Caco-2 (cell line): ENCODE measurements at regions not wholly inside any gene's neighbourhood (a gene's known extent, or its start where the extent isn't known, plus 50 kb on each side); places are given as distances from the start of the nearest gene placed in this dataset.

Experiments
- BruUV-seq: library from RNA; stranded (reverse); fragments of 400-500 nt; replicated peaks from 2 replicates; lab custom pipeline; 2021; lab: Mats Ljungman, UMichigan
- CTCF ChIA-PET: fragments of 300-600 bp; sonication (Branson Sonifier 250); formaldehyde crosslinking; loops from one replicate; lab custom pipeline; 2022; ENCODE audit warnings: antibody characterized with exemption; lab: Charles Lee
- POLR2A ChIA-PET: fragments of 300-600 bp; sonication (Branson Sonifier 250); formaldehyde crosslinking; loops from one replicate; lab custom pipeline; 2022; ENCODE audit warnings: antibody characterized with exemption; lab: Charles Lee
- DNase-seq, 2 experiments: peaks; one replicate each; pipeline versions ENCODE4 v3.0.0 to v3.0.0-alpha.2; 2020 to 2022
- H3K27me3 ChIP-seq: replicated peaks from 2 replicates; pipeline ENCODE4 v1.6.0; 2011; ENCODE audit warnings: low read length; ENCODE audit not compliant: control insufficient read depth, insufficient read depth
- H3K36me3 ChIP-seq: 2 replicates; pipeline ENCODE4 v1.5.1; 2011; ENCODE audit warnings: low read length; ENCODE audit not compliant: control insufficient read depth, insufficient read depth
- H3K4me1 ChIP-seq: fragments of 250-450 bp; sonication (Bioruptor Pico); 2 replicates; pipeline ENCODE4 v1.5.1; 2020; ENCODE audit warnings: mild to moderate bottlenecking
- H3K4me3 ChIP-seq: 2 replicates; pipeline ENCODE4 v1.5.1; 2011; ENCODE audit warnings: low read depth, mild to moderate bottlenecking, control low read depth, low read length
- H3K9me3 ChIP-seq: fragments of 250-450 bp; sonication (Bioruptor Pico); 2 replicates; pipeline ENCODE4 v1.5.1; 2020; ENCODE audit warnings: mild to moderate bottlenecking, moderate library complexity
- H3K27ac Mint-ChIP-seq: one replicate; pipeline ENCODE4 v1.8.0; 2022; ENCODE audit warnings: mixed read lengths; ENCODE audit not compliant: unreplicated experiment
- H3K27me3 Mint-ChIP-seq: one replicate; pipeline ENCODE4 v1.8.0; 2022; ENCODE audit warnings: mixed read lengths; ENCODE audit not compliant: insufficient read depth, unreplicated experiment
- H3K36me3 Mint-ChIP-seq: one replicate; pipeline ENCODE4 v1.8.0; 2022; ENCODE audit warnings: mild to moderate bottlenecking, mixed read lengths; ENCODE audit not compliant: insufficient read depth, unreplicated experiment
- H3K4me1 Mint-ChIP-seq: one replicate; pipeline ENCODE4 v1.8.0; 2022; ENCODE audit warnings: low read depth, mixed read lengths; ENCODE audit not compliant: unreplicated experiment
- H3K4me3 Mint-ChIP-seq: one replicate; pipeline ENCODE4 v1.8.0; 2022; ENCODE audit warnings: mild to moderate bottlenecking, moderate library complexity, mixed read lengths; ENCODE audit not compliant: unreplicated experiment
- H3K9me3 Mint-ChIP-seq: one replicate; pipeline ENCODE4 v1.8.0; 2022; ENCODE audit warnings: mixed read lengths; ENCODE audit not compliant: unreplicated experiment
- CTCF ChIP-seq, 2 experiments: fragments of 200-600 bp in 1 of 2; IDR thresholded peaks; 1 replicate in 1 of 2; 2 replicates in 1 of 2; pipeline versions ENCODE4 v1.5.1 to v1.8.0; 2011 to 2022; ENCODE audit warnings: antibody characterized with exemption in 1 of 2, control low read depth in 1 of 2, inconsistent platforms in 1 of 2, low read depth in 1 of 2, low read length in 1 of 2, mild to moderate bottlenecking in 1 of 2, moderate library complexity in 1 of 2; ENCODE audit not compliant: insufficient read depth in 1 of 2, severe bottlenecking in 1 of 2, unreplicated experiment in 1 of 2
- intact Hi-C: fragments of 100-400 bp; cut with micrococcal nuclease; formaldehyde crosslinking; loops from one replicate; pipeline ENCODE4 v1.10.0; 2022; ENCODE audit not compliant: unreplicated experiment

DNA sequence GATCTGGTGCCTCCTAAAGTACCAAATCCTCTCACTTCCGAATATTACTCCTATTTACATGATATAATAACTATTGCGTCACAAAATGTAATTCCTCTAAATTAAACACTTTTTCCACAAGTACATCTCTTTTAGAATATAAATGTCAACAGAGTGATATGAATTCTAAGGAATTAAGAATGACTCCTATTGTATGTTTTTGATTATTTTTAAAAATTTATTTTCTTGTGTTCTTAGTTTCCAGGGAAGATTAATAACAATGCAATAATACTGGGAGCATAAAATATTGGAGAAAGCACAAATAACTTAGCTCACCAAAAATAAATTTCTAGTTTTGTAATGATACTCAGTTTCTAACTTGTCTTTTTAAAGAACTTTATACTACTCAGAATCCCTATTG, 184.9 kb downstream of the PCDH18 start:
- ChIA-PET CTCF (no interaction called here), POLR2A (no interaction called here)
- Histone ChIP-seq H3K9me3 (no peaks in the 10 kb centered on the region), H3K27me3 (no peaks in the 10 kb centered on the region), H3K4me1 (no peaks in the 10 kb centered on the region), H3K4me3 (no peak overlapping the region), H3K36me3 (no peaks in the 10 kb centered on the region)
- Mint-ChIP-seq H3K9me3 (peaks cover 8% of the 10 kb centered on the region), H3K4me3 (no peak overlapping the region), H3K4me1 (no peaks in the 10 kb centered on the region), H3K27me3 (no peaks in the 10 kb centered on the region), H3K36me3 (no peaks in the 10 kb centered on the region), H3K27ac (no peak overlapping the region)
- TF ChIP-seq CTCF (IDR thresholded peaks at IDR 0.05; ENCODE audit: insufficient read depth in 1 of 2, low read depth in 1 of 2, low read length in 1 of 2, severe bottlenecking in 1 of 2, unreplicated experiment in 1 of 2) = no peak
- BruUV-seq = no TSS peak
- intact Hi-C loops = no loop called here
- no peak for DNase-seq

DNA sequence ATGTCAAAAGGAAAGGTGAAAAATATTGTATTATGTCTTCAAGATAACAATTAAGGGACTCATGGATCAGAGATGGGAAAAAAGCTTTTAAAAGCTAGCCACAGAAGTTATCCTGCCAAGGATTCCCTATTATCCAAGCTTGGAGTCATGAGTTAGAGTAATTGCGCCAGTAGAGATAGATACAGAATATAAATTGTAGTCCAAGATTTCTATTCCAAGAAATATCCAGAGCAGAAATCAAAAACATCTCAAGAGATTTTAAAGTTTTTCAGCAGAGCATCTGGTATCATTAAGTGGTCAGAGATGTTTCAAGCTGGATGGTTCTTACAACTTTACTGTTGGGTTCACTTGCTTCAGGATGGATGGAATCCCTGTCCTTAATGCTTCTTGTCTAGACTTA, 186.7 kb downstream of the PCDH18 start:
- no peak for DNase-seq
- TF ChIP-seq CTCF (IDR thresholded peaks at IDR 0.05; ENCODE audit: insufficient read depth in 1 of 2, low read depth in 1 of 2, low read length in 1 of 2, severe bottlenecking in 1 of 2, unreplicated experiment in 1 of 2) = no peak
- Mint-ChIP-seq H3K4me1 (no peaks in the 10 kb centered on the region), H3K9me3 (no peaks in the 10 kb centered on the region), H3K36me3 (no peaks in the 10 kb centered on the region), H3K27me3 (no peaks in the 10 kb centered on the region), H3K4me3 (no peak overlapping the region), H3K27ac (no peak overlapping the region)
- intact Hi-C loops = no loop called here
- no peak overlapping the region for H3K4me3 ChIP-seq
- no peaks in the 10 kb centered on the region for H3K27me3 ChIP-seq
- no peaks in the 10 kb centered on the region for H3K36me3 ChIP-seq
- H3K9me3 ChIP-seq = no peaks in the 10 kb centered on the region
- POLR2A ChIA-PET = no interaction called here
- no TSS peak for BruUV-seq
- CTCF ChIA-PET = no interaction called here
- H3K4me1 ChIP-seq = no peaks in the 10 kb centered on the region

- H3K27me3 ChIP-seq = no peaks in the 10 kb centered on the region
- Mint-ChIP-seq H3K27ac (no peak overlapping the region), H3K36me3 (no peaks in the 10 kb centered on the region), H3K4me1 (no peaks in the 10 kb centered on the region), H3K27me3 (no peaks in the 10 kb centered on the region), H3K9me3 (no peaks in the 10 kb centered on the region), H3K4me3 (no peak overlapping the region)
- no peaks in the 10 kb centered on the region for H3K36me3 ChIP-seq
- ChIA-PET POLR2A (no interaction called here), CTCF (no interaction called here)
- no peak for DNase-seq
- no peaks in the 10 kb centered on the region for H3K4me1 ChIP-seq
- H3K4me3 ChIP-seq = no peak overlapping the region
- no TSS peak for BruUV-seq
- intact Hi-C loops = no loop called here
- H3K9me3 ChIP-seq = no peaks in the 10 kb centered on the region
- TF ChIP-seq CTCF (IDR thresholded peaks at IDR 0.05; ENCODE audit: insufficient read depth in 1 of 2, low read depth in 1 of 2, low read length in 1 of 2, severe bottlenecking in 1 of 2, unreplicated experiment in 1 of 2) = no peak
Observed at GRCh38 chr4:137343221-137343620, 189.1 kb downstream of the PCDH18 start.
